ENCODE measurements at regions not wholly inside any gene's neighbourhood (a gene's known extent, or its start where the extent isn't known, plus 50 kb on each side); places are given as distances from the start of the nearest gene placed in this dataset.

GRCh38 chr1:217363319-217363718 is 267.6 kb downstream of the GPATCH2 start:
- no peak for TF ChIP-seq RAD21 (IDR thresholded peaks at IDR 0.05; ENCODE audit: low read depth)
- no peak for TF ChIP-seq NFIC (IDR thresholded peaks at IDR 0.05)
- no peak for TF ChIP-seq USF1 (IDR thresholded peaks at IDR 0.05)
- no peak for TF ChIP-seq TAF1 (IDR thresholded peaks at IDR 0.05; ENCODE audit: low read depth)
- TF ChIP-seq, protein P1, sequence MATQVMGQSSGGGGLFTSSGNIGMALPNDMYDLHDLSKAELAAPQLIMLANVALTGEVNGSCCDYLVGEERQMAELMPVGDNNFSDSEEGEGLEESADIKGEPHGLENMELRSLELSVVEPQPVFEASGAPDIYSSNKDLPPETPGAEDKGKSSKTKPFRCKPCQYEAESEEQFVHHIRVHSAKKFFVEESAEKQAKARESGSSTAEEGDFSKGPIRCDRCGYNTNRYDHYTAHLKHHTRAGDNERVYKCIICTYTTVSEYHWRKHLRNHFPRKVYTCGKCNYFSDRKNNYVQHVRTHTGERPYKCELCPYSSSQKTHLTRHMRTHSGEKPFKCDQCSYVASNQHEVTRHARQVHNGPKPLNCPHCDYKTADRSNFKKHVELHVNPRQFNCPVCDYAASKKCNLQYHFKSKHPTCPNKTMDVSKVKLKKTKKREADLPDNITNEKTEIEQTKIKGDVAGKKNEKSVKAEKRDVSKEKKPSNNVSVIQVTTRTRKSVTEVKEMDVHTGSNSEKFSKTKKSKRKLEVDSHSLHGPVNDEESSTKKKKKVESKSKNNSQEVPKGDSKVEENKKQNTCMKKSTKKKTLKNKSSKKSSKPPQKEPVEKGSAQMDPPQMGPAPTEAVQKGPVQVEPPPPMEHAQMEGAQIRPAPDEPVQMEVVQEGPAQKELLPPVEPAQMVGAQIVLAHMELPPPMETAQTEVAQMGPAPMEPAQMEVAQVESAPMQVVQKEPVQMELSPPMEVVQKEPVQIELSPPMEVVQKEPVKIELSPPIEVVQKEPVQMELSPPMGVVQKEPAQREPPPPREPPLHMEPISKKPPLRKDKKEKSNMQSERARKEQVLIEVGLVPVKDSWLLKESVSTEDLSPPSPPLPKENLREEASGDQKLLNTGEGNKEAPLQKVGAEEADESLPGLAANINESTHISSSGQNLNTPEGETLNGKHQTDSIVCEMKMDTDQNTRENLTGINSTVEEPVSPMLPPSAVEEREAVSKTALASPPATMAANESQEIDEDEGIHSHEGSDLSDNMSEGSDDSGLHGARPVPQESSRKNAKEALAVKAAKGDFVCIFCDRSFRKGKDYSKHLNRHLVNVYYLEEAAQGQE (IDR thresholded peaks at IDR 0.05; ENCODE audit: low read depth): no peak
- TF ChIP-seq MAX (IDR thresholded peaks at IDR 0.05): no peak
- no peak for TF ChIP-seq CEBPB (IDR thresholded peaks at IDR 0.05)
- TF ChIP-seq CREB1 (IDR thresholded peaks at IDR 0.05; ENCODE audit: low read depth): no peak
- TF ChIP-seq ZBTB7A (IDR thresholded peaks at IDR 0.05; ENCODE audit: low read depth): no peak
- TF ChIP-seq YY1 (IDR thresholded peaks at IDR 0.05; ENCODE audit: low read depth): no peak
- TF ChIP-seq TEAD4 (IDR thresholded peaks at IDR 0.05): no peak
- TF ChIP-seq FOXM1 (IDR thresholded peaks at IDR 0.05; ENCODE audit: borderline replicate concordance, low read depth): no peak
